BJ (cell line): ENCODE measurements at regions not wholly inside any gene's neighbourhood (a gene's known extent, or its start where the extent isn't known, plus 50 kb on each side); places are given as distances from the start of the nearest gene placed in this dataset.

ENCODE experiments used
- CTCF ChIA-PET: fragments of 350-600 bp; formaldehyde crosslinking; extraction: SDS; loops from one replicate; lab custom pipeline; 2021; ENCODE audit warnings: antibody characterized with exemption, inconsistent platforms; lab: Yijun Ruan, JAX
- POLR2A ChIA-PET: fragments of 300-600 bp; sonication (Branson Sonifier 250); formaldehyde crosslinking; extraction: SDS; loops from one replicate; lab custom pipeline; 2021; ENCODE audit warnings: antibody characterized with exemption; lab: Charles Lee
- DNase-seq: peaks from one replicate; pipeline ENCODE4 v3.0.0-alpha.2; 2011; ENCODE audit warnings: low read depth
- H3K27me3 ChIP-seq: 2 replicates; pipeline ENCODE4 v1.6.0; 2011; ENCODE audit warnings: low read length; ENCODE audit not compliant: control insufficient read depth, insufficient read depth
- H3K36me3 ChIP-seq: 2 replicates; pipeline ENCODE4 v1.5.1; 2011; ENCODE audit warnings: low read length; ENCODE audit not compliant: control insufficient read depth, insufficient read depth
- H3K4me3 ChIP-seq: 2 replicates; pipeline ENCODE4 v1.5.1; 2011; ENCODE audit warnings: low read depth, mild to moderate bottlenecking, control low read depth, low read length
- CTCF ChIP-seq: IDR thresholded peaks from 2 replicates; pipeline ENCODE4 v1.5.1; 2011; ENCODE audit warnings: low read depth, mild to moderate bottlenecking, control low read depth, inconsistent platforms, low read length, moderate library complexity; ENCODE audit not compliant: insufficient read depth

- Histone ChIP-seq H3K36me3 (no peaks in the 10 kb centered on the region), H3K4me3 (no peak overlapping the region), H3K27me3 (no peaks in the 10 kb centered on the region)
- no peak for DNase-seq
- TF ChIP-seq CTCF = no peak
- ChIA-PET POLR2A (interaction anchor here (0.5 kb wide), 1 partner anchor 1886 kb away, joined by 3 read pairs; no protein-coding TSS in a partner anchor), CTCF (no interaction called here)
These were observed 407.3 kb upstream of the PPP2R3A start for GRCh38 chr3:135558150-135558783.

GRCh38 chr3:135558906-135559305 is 406.6 kb upstream of the PPP2R3A start:
- Histone ChIP-seq H3K36me3 (no peaks in the 10 kb centered on the region), H3K27me3 (no peaks in the 10 kb centered on the region), H3K4me3 (no peak overlapping the region)
- ChIA-PET POLR2A (no interaction called here), CTCF (no interaction called here)
- no peak for TF ChIP-seq CTCF
- DNase-seq = no peak

GRCh38 chr3:135559802-135560201 is 405.7 kb upstream of the PPP2R3A start:
- no peak for DNase-seq
- Histone ChIP-seq H3K4me3 (no peak overlapping the region), H3K27me3 (no peaks in the 10 kb centered on the region), H3K36me3 (no peaks in the 10 kb centered on the region)
- TF ChIP-seq CTCF = no peak
- POLR2A ChIA-PET = no interaction called here
- CTCF ChIA-PET = no interaction called here

GRCh38 chr3:135560847-135561246 is 404.7 kb upstream of the PPP2R3A start:
- ChIA-PET CTCF (no interaction called here), POLR2A (no interaction called here)
- H3K36me3 ChIP-seq = no peaks in the 10 kb centered on the region
- TF ChIP-seq CTCF = no peak
- H3K4me3 ChIP-seq = no peak overlapping the region
- no peak for DNase-seq
- H3K27me3 ChIP-seq = no peaks in the 10 kb centered on the region

GRCh38 chr3:135564696-135565095 is 400.8 kb upstream of the PPP2R3A start:
- Histone ChIP-seq H3K4me3 (no peak overlapping the region), H3K36me3 (no peaks in the 10 kb centered on the region), H3K27me3 (no peaks in the 10 kb centered on the region)
- no peak for DNase-seq
- ChIA-PET POLR2A (no interaction called here), CTCF (interaction anchor here (1.0 kb wide), 1 partner anchor 12 kb away, joined by 4 read pairs; no protein-coding TSS in a partner anchor)
- TF ChIP-seq CTCF = no peak
